ENCODE measurements at regions not wholly inside any gene's neighbourhood (a gene's known extent, or its start where the extent isn't known, plus 50 kb on each side); places are given as distances from the start of the nearest gene placed in this dataset.

DNA sequence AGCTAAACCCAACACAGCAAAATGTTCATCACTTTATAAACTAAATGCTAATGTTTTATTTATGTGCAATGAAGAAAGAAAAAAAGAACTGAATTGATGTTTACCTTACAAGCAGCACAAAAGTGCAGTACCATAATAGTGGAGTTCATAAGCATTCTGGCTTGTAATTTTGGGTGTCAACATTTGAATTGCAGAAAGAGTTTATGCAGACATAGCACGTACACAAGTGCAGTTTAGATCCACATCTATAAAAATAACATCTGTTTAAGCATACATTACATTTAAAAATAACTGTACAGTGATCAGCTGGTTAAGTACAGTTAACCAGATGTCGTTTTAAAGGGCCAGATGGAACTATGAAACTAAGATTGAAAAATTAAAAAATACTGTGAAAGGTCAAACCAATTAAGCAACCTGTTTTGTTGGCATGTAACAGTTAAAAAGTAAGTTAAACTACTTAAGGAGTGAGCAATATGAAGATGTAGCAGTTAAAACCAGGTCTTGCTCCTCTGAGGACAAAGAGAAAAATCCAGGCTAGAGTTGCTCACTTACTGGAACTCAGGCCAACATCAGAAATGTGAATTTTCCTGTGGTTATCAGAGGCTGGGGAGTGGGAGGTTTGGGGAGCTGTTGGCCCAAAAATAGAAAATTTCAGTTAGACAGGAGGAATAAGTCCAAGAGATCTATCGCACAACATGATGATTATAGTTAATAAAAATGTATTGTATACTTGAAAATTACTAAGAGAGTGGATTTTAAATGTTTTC, 204.9 kb upstream of the MDFIC2 start:
- TF ChIP-seq POLR2AphosphoS5 (IDR thresholded peaks at IDR 0.05): no peak
- TF ChIP-seq POLR2A (IDR thresholded peaks at IDR 0.05): no peak
- TF ChIP-seq EP300 (IDR thresholded peaks at IDR 0.05): no peak
- TF ChIP-seq, protein P1, sequence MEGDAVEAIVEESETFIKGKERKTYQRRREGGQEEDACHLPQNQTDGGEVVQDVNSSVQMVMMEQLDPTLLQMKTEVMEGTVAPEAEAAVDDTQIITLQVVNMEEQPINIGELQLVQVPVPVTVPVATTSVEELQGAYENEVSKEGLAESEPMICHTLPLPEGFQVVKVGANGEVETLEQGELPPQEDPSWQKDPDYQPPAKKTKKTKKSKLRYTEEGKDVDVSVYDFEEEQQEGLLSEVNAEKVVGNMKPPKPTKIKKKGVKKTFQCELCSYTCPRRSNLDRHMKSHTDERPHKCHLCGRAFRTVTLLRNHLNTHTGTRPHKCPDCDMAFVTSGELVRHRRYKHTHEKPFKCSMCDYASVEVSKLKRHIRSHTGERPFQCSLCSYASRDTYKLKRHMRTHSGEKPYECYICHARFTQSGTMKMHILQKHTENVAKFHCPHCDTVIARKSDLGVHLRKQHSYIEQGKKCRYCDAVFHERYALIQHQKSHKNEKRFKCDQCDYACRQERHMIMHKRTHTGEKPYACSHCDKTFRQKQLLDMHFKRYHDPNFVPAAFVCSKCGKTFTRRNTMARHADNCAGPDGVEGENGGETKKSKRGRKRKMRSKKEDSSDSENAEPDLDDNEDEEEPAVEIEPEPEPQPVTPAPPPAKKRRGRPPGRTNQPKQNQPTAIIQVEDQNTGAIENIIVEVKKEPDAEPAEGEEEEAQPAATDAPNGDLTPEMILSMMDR (IDR thresholded peaks at IDR 0.05): no peak

Data from stomach (tissue), 4 donors.